CD4-positive, alpha-beta T cell (primary cell): ENCODE measurements at regions not wholly inside any gene's neighbourhood (a gene's known extent, or its start where the extent isn't known, plus 50 kb on each side); places are given as distances from the start of the nearest gene placed in this dataset.

ENCODE experiments used
- ATAC-seq: fragments of 200-7000 bp; cut with Tn5 transposase; one replicate; pipeline ENCODE4 v1.10.0; 2022; ENCODE audit warnings: mild to moderate bottlenecking; ENCODE audit not compliant: poor library complexity
- CTCF ChIA-PET: fragments of 350-600 bp; sonication (Branson Sonifier 250); formaldehyde crosslinking; loops from one replicate; lab custom pipeline; 2021; ENCODE audit warnings: antibody characterized with exemption, inconsistent platforms; lab: Charles Lee
- POLR2A ChIA-PET: fragments of 350-600 bp; sonication (Branson Sonifier 250); formaldehyde crosslinking; loops from one replicate; lab custom pipeline; 2021; ENCODE audit warnings: antibody characterized with exemption, inconsistent platforms; lab: Charles Lee
- DNase-seq, 14 experiments: peaks; one replicate each; pipeline ENCODE4 v3.0.0-alpha.2; 2013 to 2020; ENCODE audit warnings: mixed read lengths in 2 of 14
- H3K27ac ChIP-seq, 2 donors: one replicate each; pipeline versions ENCODE4 v1.5.1 to v1.7.0; 2013; ENCODE audit warnings: low read length in 2 of 2, low read depth in 1 of 2, mild to moderate bottlenecking in 1 of 2
- H3K27me3 ChIP-seq, 2 experiments: 1 replicate in 1 of 2; 2 replicates in 1 of 2; pipeline versions ENCODE4 v1.6.1 to v1.7.0; 2013; ENCODE audit warnings: low read length in 2 of 2, control low read depth in 1 of 2, mild to moderate bottlenecking in 1 of 2, moderate library complexity in 1 of 2; ENCODE audit not compliant: insufficient read depth in 2 of 2, control insufficient read depth in 1 of 2
- H3K36me3 ChIP-seq: one replicate; pipeline ENCODE4 v1.6.1; 2013; ENCODE audit warnings: low read length, control low read depth; ENCODE audit not compliant: insufficient read depth
- H3K4me1 ChIP-seq: one replicate; pipeline ENCODE4 v1.6.1; 2013; ENCODE audit warnings: low read length, control low read depth; ENCODE audit not compliant: insufficient read depth
- H3K4me3 ChIP-seq: one replicate; pipeline ENCODE4 v1.5.1; 2013; ENCODE audit warnings: mild to moderate bottlenecking, low read length, moderate library complexity
- H3K9me3 ChIP-seq, 2 experiments: 1 replicate in 1 of 2; 2 replicates in 1 of 2; pipeline versions ENCODE4 v1.6.1 to v1.7.0; 2013; ENCODE audit warnings: low read length in 2 of 2, mild to moderate bottlenecking in 2 of 2, control low read depth in 1 of 2, moderate library complexity in 1 of 2; ENCODE audit not compliant: control insufficient read depth in 1 of 2, insufficient read depth in 1 of 2
- H3K27ac Mint-ChIP-seq: one replicate; pipeline ENCODE4 v1.8.0; 2020; ENCODE audit warnings: mixed read lengths
- H3K27me3 Mint-ChIP-seq: one replicate; pipeline ENCODE4 v1.8.0; 2021; ENCODE audit warnings: mixed read lengths
- H3K36me3 Mint-ChIP-seq: one replicate; pipeline ENCODE4 v1.8.0; 2021; ENCODE audit warnings: low read depth, mixed read lengths
- H3K4me1 Mint-ChIP-seq: one replicate; pipeline ENCODE4 v1.8.0; 2021; ENCODE audit warnings: low read depth, mixed read lengths
- H3K4me3 Mint-ChIP-seq: one replicate; pipeline ENCODE4 v1.8.0; 2020; ENCODE audit warnings: mild to moderate bottlenecking, mixed read lengths
- H3K9me3 Mint-ChIP-seq: one replicate; pipeline ENCODE4 v1.8.0; 2020; ENCODE audit warnings: mixed read lengths
- CTCF ChIP-seq: fragments of 200-600 bp; IDR thresholded peaks from one replicate; pipeline ENCODE4 v1.8.0; 2022; ENCODE audit warnings: antibody characterized with exemption, mild to moderate bottlenecking
- intact Hi-C, 2 experiments: fragments of 100-400 bp; cut with DNase I in 1 of 2; cut with micrococcal nuclease in 1 of 2; formaldehyde crosslinking; loops; one replicate each; pipeline versions ENCODE4 v1.15.1 to v1.9.0; 2023 to 2025; cut with DNase I, micrococcal nuclease

GRCh38 chr3:191120447-191121298 is 78.4 kb upstream of the OSTN start:
- Mint-ChIP-seq H3K9me3 (no peaks in the 10 kb centered on the region), H3K27me3 (no peaks in the 10 kb centered on the region), H3K4me1 (no peaks in the 10 kb centered on the region), H3K36me3 (no peaks in the 10 kb centered on the region), H3K4me3 (no peak overlapping the region), H3K27ac (no peak overlapping the region)
- Histone ChIP-seq H3K4me1 (no peaks in the 10 kb centered on the region), H3K27ac (no peak overlapping the region), H3K36me3 (no peaks in the 10 kb centered on the region), H3K9me3 (peaks cover 0 to 11% of the 10 kb centered on the region in 2 experiments), H3K4me3 (no peak overlapping the region), H3K27me3 (no peaks in the 10 kb centered on the region)
- TF ChIP-seq CTCF, result no peak
- POLR2A ChIA-PET, result no interaction called here
- DNase-seq (no peak), ATAC-seq (no peak)
- intact Hi-C loops, result no loop called here
- CTCF ChIA-PET, result no interaction called here

- no peak overlapping the region for H3K27ac ChIP-seq
- intact Hi-C loops, result no loop called here
- H3K4me3 ChIP-seq, result no peak overlapping the region
- ATAC-seq, result no peak
- H3K4me3 Mint-ChIP-seq, result no peak overlapping the region
- no peaks in the 10 kb centered on the region for H3K27me3 ChIP-seq
- POLR2A ChIA-PET, result no interaction called here
- peaks cover 0 to under 1% of the 10 kb centered on the region in 2 experiments for H3K9me3 ChIP-seq
- CTCF ChIA-PET, result no interaction called here
- no peaks in the 10 kb centered on the region for H3K36me3 ChIP-seq
- no peak for TF ChIP-seq CTCF
- H3K4me1 Mint-ChIP-seq, result no peaks in the 10 kb centered on the region
- DNase-seq, result no peak
- no peak overlapping the region for H3K27ac Mint-ChIP-seq
- no peaks in the 10 kb centered on the region for H3K9me3 Mint-ChIP-seq
- no peaks in the 10 kb centered on the region for H3K36me3 Mint-ChIP-seq
- no peaks in the 10 kb centered on the region for H3K4me1 ChIP-seq
- H3K27me3 Mint-ChIP-seq, result no peaks in the 10 kb centered on the region
These were observed 79.4 kb upstream of the OSTN start for GRCh38 chr3:191119415-191120295.

- ChIA-PET CTCF (no interaction called here), POLR2A (no interaction called here)
- TF ChIP-seq CTCF, result no peak
- no peaks in the 10 kb centered on the region for H3K27me3 ChIP-seq
- no peak overlapping the region for H3K4me3 ChIP-seq
- no peak for DNase-seq
- Mint-ChIP-seq H3K4me1 (no peaks in the 10 kb centered on the region), H3K9me3 (no peaks in the 10 kb centered on the region), H3K27ac (no peak overlapping the region), H3K27me3 (peaks cover 4% of the 10 kb centered on the region), H3K36me3 (no peaks in the 10 kb centered on the region), H3K4me3 (no peak overlapping the region)
- no peak overlapping the region for H3K27ac ChIP-seq
- H3K4me1 ChIP-seq, result no peaks in the 10 kb centered on the region
- peaks cover 0 to 8% of the 10 kb centered on the region in 2 experiments for H3K9me3 ChIP-seq
- intact Hi-C loops, result no loop called here
- no peaks in the 10 kb centered on the region for H3K36me3 ChIP-seq
- ATAC-seq, result no peak
These were observed 87.3 kb upstream of the OSTN start for GRCh38 chr3:191111722-191112121.
